ENCODE measurements at regions not wholly inside any gene's neighbourhood (a gene's known extent, or its start where the extent isn't known, plus 50 kb on each side); places are given as distances from the start of the nearest gene placed in this dataset.

GRCh38 chr18:40782453-40783130 lies 1172.4 kb upstream of the PIK3C3 start:
- Mint-ChIP-seq H3K9me3 (peaks cover 2 to 19% (median 4%) of the 10 kb centered on the region in 8 donors), H3K27ac (no peak overlapping the region), H3K4me1 (no peaks in the 10 kb centered on the region), H3K4me3 (no peak overlapping the region), H3K36me3 (no peaks in the 10 kb centered on the region), H3K27me3 (no peaks in the 10 kb centered on the region)
- no peak overlapping the region for H3K27ac ChIP-seq (ENCODE audit: low read depth, low read length)
- H3K36me3 ChIP-seq (ENCODE audit: insufficient read depth, low read length) = no peaks in the 10 kb centered on the region
- ChIA-PET POLR2A (ENCODE audit: partially characterized antibody) (no interaction called here), CTCF (ENCODE audit: partially characterized antibody) (no interaction called here)
- no peak for DNase-seq
- no peaks in the 10 kb centered on the region for H3K9me3 ChIP-seq (ENCODE audit: control insufficient read depth in 1 of 2, low read length in 2 of 2)
- intact Hi-C loops (cut with micrococcal nuclease) = no loop called here
- H3K4me3 ChIP-seq (ENCODE audit: low read length in 2 of 2) = no peak overlapping the region
- no peaks in the 10 kb centered on the region for H3K27me3 ChIP-seq (ENCODE audit: insufficient read depth, low read length)
- no peaks in the 10 kb centered on the region for H3K4me1 ChIP-seq (ENCODE audit: insufficient read depth, low read length)

GRCh38 chr18:40769786-40770185 lies 1185.2 kb upstream of the PIK3C3 start:
- intact Hi-C loops (cut with micrococcal nuclease) = no loop called here
- H3K27ac Mint-ChIP-seq = no peak overlapping the region
- DNase-seq = no peak

GRCh38 chr18:40760251-40760650 lies 1194.8 kb upstream of the PIK3C3 start:
- no peaks in the 10 kb centered on the region for H3K27me3 ChIP-seq (ENCODE audit: insufficient read depth, low read length)
- H3K4me3 ChIP-seq (ENCODE audit: low read length in 2 of 2) = no peak overlapping the region
- no peak overlapping the region for H3K4me3 Mint-ChIP-seq
- ChIA-PET CTCF (ENCODE audit: partially characterized antibody) (no interaction called here), POLR2A (ENCODE audit: partially characterized antibody) (no interaction called here)
- H3K9me3 ChIP-seq (ENCODE audit: control insufficient read depth in 1 of 2, low read length in 2 of 2) = no peaks in the 10 kb centered on the region
- no peaks in the 10 kb centered on the region for H3K4me1 Mint-ChIP-seq
- H3K27me3 Mint-ChIP-seq = no peaks in the 10 kb centered on the region
- H3K36me3 Mint-ChIP-seq = no peaks in the 10 kb centered on the region
- no peak for DNase-seq
- intact Hi-C loops (cut with micrococcal nuclease) = no loop called here
- no peaks in the 10 kb centered on the region for H3K4me1 ChIP-seq (ENCODE audit: insufficient read depth, low read length)
- no peaks in the 10 kb centered on the region for H3K36me3 ChIP-seq (ENCODE audit: insufficient read depth, low read length)
- H3K27ac ChIP-seq (ENCODE audit: low read depth, low read length) = no peak overlapping the region
- H3K9me3 Mint-ChIP-seq = peaks cover 0 to 34% (median 6%) of the 10 kb centered on the region in 8 donors
- no peak overlapping the region for H3K27ac Mint-ChIP-seq

More at GRCh38 chr18:40769786-40770185, 1185.2 kb upstream of the PIK3C3 start:
- H3K36me3 Mint-ChIP-seq = no peaks in the 10 kb centered on the region
- POLR2A ChIA-PET (ENCODE audit: partially characterized antibody) = no interaction called here
- Histone ChIP-seq H3K4me1 (ENCODE audit: insufficient read depth, low read length) (no peaks in the 10 kb centered on the region), H3K4me3 (ENCODE audit: low read length in 2 of 2) (no peak overlapping the region), H3K27me3 (ENCODE audit: insufficient read depth, low read length) (no peaks in the 10 kb centered on the region), H3K9me3 (ENCODE audit: control insufficient read depth in 1 of 2, low read length in 2 of 2) (no peaks in the 10 kb centered on the region), H3K36me3 (ENCODE audit: insufficient read depth, low read length) (no peaks in the 10 kb centered on the region), H3K27ac (ENCODE audit: low read depth, low read length) (no peak overlapping the region)
- CTCF ChIA-PET (ENCODE audit: partially characterized antibody) = no interaction called here
- no peaks in the 10 kb centered on the region for H3K27me3 Mint-ChIP-seq
- H3K4me1 Mint-ChIP-seq = no peaks in the 10 kb centered on the region
- no peak overlapping the region for H3K4me3 Mint-ChIP-seq
- H3K9me3 Mint-ChIP-seq = peaks cover 0 to 28% (median 9%) of the 10 kb centered on the region in 8 donors

- ChIA-PET POLR2A (ENCODE audit: partially characterized antibody) (no interaction called here), CTCF (ENCODE audit: partially characterized antibody) (no interaction called here)
- Mint-ChIP-seq H3K4me3 (no peak overlapping the region), H3K27me3 (no peaks in the 10 kb centered on the region), H3K4me1 (no peaks in the 10 kb centered on the region), H3K36me3 (no peaks in the 10 kb centered on the region), H3K9me3 (peaks cover 2 to 26% (median 11%) of the 10 kb centered on the region in 8 donors), H3K27ac (no peak overlapping the region)
- Histone ChIP-seq H3K9me3 (ENCODE audit: control insufficient read depth in 1 of 2, low read length in 2 of 2) (no peaks in the 10 kb centered on the region), H3K4me3 (ENCODE audit: low read length in 2 of 2) (no peak overlapping the region), H3K27ac (ENCODE audit: low read depth, low read length) (no peak overlapping the region), H3K27me3 (ENCODE audit: insufficient read depth, low read length) (no peaks in the 10 kb centered on the region), H3K36me3 (ENCODE audit: insufficient read depth, low read length) (no peaks in the 10 kb centered on the region), H3K4me1 (ENCODE audit: insufficient read depth, low read length) (no peaks in the 10 kb centered on the region)
- intact Hi-C loops (cut with micrococcal nuclease) = no loop called here
- no peak for DNase-seq
These were observed 1200.6 kb upstream of the PIK3C3 start for GRCh38 chr18:40754477-40754876.

GRCh38 chr18:40752316-40752715 lies 1202.7 kb upstream of the PIK3C3 start:
- H3K9me3 ChIP-seq (ENCODE audit: control insufficient read depth in 1 of 2, low read length in 2 of 2) = no peaks in the 10 kb centered on the region
- no peak overlapping the region for H3K4me3 ChIP-seq (ENCODE audit: low read length in 2 of 2)
- H3K27ac ChIP-seq (ENCODE audit: low read depth, low read length) = no peak overlapping the region
- Mint-ChIP-seq H3K9me3 (peaks cover 0 to 24% (median 10%) of the 10 kb centered on the region in 8 donors), H3K4me1 (no peaks in the 10 kb centered on the region), H3K27ac (no peak overlapping the region), H3K36me3 (no peaks in the 10 kb centered on the region), H3K4me3 (no peak overlapping the region), H3K27me3 (no peaks in the 10 kb centered on the region)
- no peaks in the 10 kb centered on the region for H3K27me3 ChIP-seq (ENCODE audit: insufficient read depth, low read length)
- CTCF ChIA-PET (ENCODE audit: partially characterized antibody) = no interaction called here
- no peak for DNase-seq
- intact Hi-C loops (cut with micrococcal nuclease) = no loop called here
- POLR2A ChIA-PET (ENCODE audit: partially characterized antibody) = no interaction called here
- H3K36me3 ChIP-seq (ENCODE audit: insufficient read depth, low read length) = no peaks in the 10 kb centered on the region
- H3K4me1 ChIP-seq (ENCODE audit: insufficient read depth, low read length) = no peaks in the 10 kb centered on the region

- H3K4me3 ChIP-seq (ENCODE audit: low read length in 2 of 2) = no peak overlapping the region
- no peaks in the 10 kb centered on the region for H3K4me1 ChIP-seq (ENCODE audit: insufficient read depth, low read length)
- ChIA-PET POLR2A (ENCODE audit: partially characterized antibody) (no interaction called here), CTCF (ENCODE audit: partially characterized antibody) (no interaction called here)
- no peak overlapping the region for H3K27ac ChIP-seq (ENCODE audit: low read depth, low read length)
- Mint-ChIP-seq H3K27me3 (no peaks in the 10 kb centered on the region), H3K4me1 (no peaks in the 10 kb centered on the region), H3K36me3 (no peaks in the 10 kb centered on the region), H3K4me3 (no peak overlapping the region), H3K27ac (no peak overlapping the region), H3K9me3 (peaks cover 0 to 23% (median 6%) of the 10 kb centered on the region in 8 donors)
- H3K36me3 ChIP-seq (ENCODE audit: insufficient read depth, low read length) = no peaks in the 10 kb centered on the region
- no peak for DNase-seq
- no peaks in the 10 kb centered on the region for H3K9me3 ChIP-seq (ENCODE audit: control insufficient read depth in 1 of 2, low read length in 2 of 2)
- intact Hi-C loops (cut with micrococcal nuclease) = no loop called here
- H3K27me3 ChIP-seq (ENCODE audit: insufficient read depth, low read length) = no peaks in the 10 kb centered on the region
These were observed 1203.8 kb upstream of the PIK3C3 start for GRCh38 chr18:40751186-40751585.

- Histone ChIP-seq H3K9me3 (ENCODE audit: control insufficient read depth in 1 of 2, low read length in 2 of 2) (no peaks in the 10 kb centered on the region), H3K36me3 (ENCODE audit: insufficient read depth, low read length) (no peaks in the 10 kb centered on the region), H3K27me3 (ENCODE audit: insufficient read depth, low read length) (no peaks in the 10 kb centered on the region), H3K27ac (ENCODE audit: low read depth, low read length) (no peak overlapping the region), H3K4me1 (ENCODE audit: insufficient read depth, low read length) (no peaks in the 10 kb centered on the region), H3K4me3 (ENCODE audit: low read length in 2 of 2) (no peak overlapping the region)
- no peaks in the 10 kb centered on the region for H3K4me1 Mint-ChIP-seq
- DNase-seq = no peak
- H3K4me3 Mint-ChIP-seq = no peak overlapping the region
- H3K27ac Mint-ChIP-seq = no peak overlapping the region
- peaks cover 0 to 19% (median 8%) of the 10 kb centered on the region in 8 donors for H3K9me3 Mint-ChIP-seq
- H3K27me3 Mint-ChIP-seq = no peaks in the 10 kb centered on the region
- H3K36me3 Mint-ChIP-seq = no peaks in the 10 kb centered on the region
- POLR2A ChIA-PET (ENCODE audit: partially characterized antibody) = no interaction called here
- intact Hi-C loops (cut with micrococcal nuclease) = no loop called here
- CTCF ChIA-PET (ENCODE audit: partially characterized antibody) = no interaction called here
These were observed 1216.0 kb upstream of the PIK3C3 start for GRCh38 chr18:40739029-40739428.

Measured in CD4-positive, alpha-beta memory T cell (primary cell).